Heart left ventricle (tissue), 13 donors: ENCODE measurements at regions not wholly inside any gene's neighbourhood (a gene's known extent, or its start where the extent isn't known, plus 50 kb on each side); places are given as distances from the start of the nearest gene placed in this dataset.

Experiments used
- POLR2A ChIP-seq, 2 donors: fragments of 450-650 bp; IDR thresholded peaks; one replicate each; pipeline ENCODE4 v1.6.1; 2017; ENCODE audit warnings: antibody characterized with exemption in 2 of 2, mild to moderate bottlenecking in 2 of 2, moderate library complexity in 2 of 2
- TF ChIP-seq, protein P1 (sequence below), 12 donors: fragments of 200-600 bp; sonication (generic) in 4 of 12; IDR thresholded peaks; one replicate each; pipeline versions ENCODE4 v1.5.0 to v1.8.0; 2018 to 2022; ENCODE audit warnings: antibody characterized with exemption in 12 of 12, mild to moderate bottlenecking in 5 of 12
- donor health status: ischemic (EF 13 %, LVEDD 7.1; RV severe dilation, severe dysfunction).
- donor health status: DM: no; HTN: yes; CAD: no.
- donor health status: DM: no; HTN: no; CAD: no.
- donor health status: ischemic (EF 25% LVEDD 6.9; RV normal size, moderate dysfunction).
- donor health status: ischemic (EF 25% LVEDD 5.7; RV mildly dilated, moderate dysfunction).
- donor health status: ischemic (EF 35%, LVEDD 5.7; RV mildly dilated, moderate dysfunction).
- donor health status: nonischemic (EF 11% LVEDD 7.7; RV severe dilation, severe dysfunction).
- donor health status: DM: yes; HTN: yes; CAD: no.
- donor health status: PGD.
- donor health status: ischemic (EF 29% LVEDD 5.4; RV normal size, mild dysfunction).
- donor health status: nonischemic (EF 23%, LVEDD 6.1; RV moderate dilation, normal function).

DNA sequence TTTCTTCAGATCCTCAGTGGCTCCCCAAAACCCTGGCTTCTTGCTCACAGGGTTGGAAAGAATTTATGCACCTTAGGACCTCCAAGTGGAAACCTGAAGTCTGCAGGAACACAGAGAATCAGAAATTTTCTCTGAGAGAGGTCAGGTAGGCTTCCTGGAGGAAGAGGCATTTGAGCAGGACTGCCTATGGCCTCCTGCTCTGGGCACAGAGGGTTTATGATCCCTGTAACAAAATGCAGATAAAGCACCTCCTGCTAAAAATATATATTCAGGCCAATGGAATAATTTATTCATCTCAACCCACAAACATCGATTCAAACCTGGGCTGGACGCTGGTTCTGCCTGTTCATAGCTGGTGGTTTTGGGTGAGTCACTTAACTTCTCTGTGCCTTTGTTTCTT lies 68.1 kb upstream of the FGF3 start:
- TF ChIP-seq, protein P1, sequence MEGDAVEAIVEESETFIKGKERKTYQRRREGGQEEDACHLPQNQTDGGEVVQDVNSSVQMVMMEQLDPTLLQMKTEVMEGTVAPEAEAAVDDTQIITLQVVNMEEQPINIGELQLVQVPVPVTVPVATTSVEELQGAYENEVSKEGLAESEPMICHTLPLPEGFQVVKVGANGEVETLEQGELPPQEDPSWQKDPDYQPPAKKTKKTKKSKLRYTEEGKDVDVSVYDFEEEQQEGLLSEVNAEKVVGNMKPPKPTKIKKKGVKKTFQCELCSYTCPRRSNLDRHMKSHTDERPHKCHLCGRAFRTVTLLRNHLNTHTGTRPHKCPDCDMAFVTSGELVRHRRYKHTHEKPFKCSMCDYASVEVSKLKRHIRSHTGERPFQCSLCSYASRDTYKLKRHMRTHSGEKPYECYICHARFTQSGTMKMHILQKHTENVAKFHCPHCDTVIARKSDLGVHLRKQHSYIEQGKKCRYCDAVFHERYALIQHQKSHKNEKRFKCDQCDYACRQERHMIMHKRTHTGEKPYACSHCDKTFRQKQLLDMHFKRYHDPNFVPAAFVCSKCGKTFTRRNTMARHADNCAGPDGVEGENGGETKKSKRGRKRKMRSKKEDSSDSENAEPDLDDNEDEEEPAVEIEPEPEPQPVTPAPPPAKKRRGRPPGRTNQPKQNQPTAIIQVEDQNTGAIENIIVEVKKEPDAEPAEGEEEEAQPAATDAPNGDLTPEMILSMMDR (IDR thresholded peaks at IDR 0.05), result no peak
- no peak for TF ChIP-seq POLR2A (IDR thresholded peaks at IDR 0.05)
